ENCODE measurements at regions not wholly inside any gene's neighbourhood (a gene's known extent, or its start where the extent isn't known, plus 50 kb on each side); places are given as distances from the start of the nearest gene placed in this dataset.

DNA sequence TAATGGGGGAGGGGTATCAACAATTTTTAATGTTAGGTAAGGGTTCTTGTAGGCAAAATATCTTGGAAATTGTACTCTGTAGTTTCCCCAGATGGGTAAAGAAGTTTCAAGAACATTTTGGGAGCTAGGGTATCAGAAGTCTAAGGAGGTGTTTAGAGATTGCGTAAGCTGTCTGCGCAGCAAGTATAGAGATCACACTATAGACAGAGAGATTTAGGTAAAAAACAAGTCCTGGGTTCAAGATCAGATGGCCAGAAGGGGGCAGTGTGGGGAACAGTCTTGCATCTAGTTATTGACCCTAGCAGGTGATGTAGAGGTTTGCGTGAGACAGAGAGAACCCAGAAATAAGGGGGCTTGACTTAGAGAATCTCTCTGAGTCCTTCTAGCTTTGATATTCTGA is 80.8 kb downstream of the S1PR1 start:
- DNase-seq (ENCODE audit: low read depth): no peak

DNA sequence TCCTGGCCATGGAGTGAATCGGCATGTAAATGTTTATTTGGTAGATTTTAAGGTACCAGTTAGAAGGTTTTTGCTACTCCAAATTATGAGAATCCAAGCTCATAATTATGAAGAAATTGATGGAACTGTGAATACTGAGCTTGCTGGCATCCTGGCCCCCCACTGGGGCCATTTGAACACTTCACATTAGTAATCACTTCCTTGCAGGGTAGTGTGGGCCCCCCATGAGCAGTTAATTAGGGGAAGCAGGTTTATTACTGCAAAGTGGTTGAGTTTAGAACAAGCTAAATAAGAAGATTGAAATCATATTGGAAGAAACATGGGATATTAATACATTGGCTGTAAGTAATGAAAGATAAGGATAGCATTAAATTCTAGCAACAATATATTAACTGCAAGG is 86.7 kb downstream of the S1PR1 start:
- no peak for DNase-seq (ENCODE audit: low read depth)

GRCh38 chr1:101325144-101325543 is 88.3 kb downstream of the S1PR1 start:
- no peak for DNase-seq (ENCODE audit: low read depth)

- DNase-seq (ENCODE audit: low read depth): no peak
Observed at GRCh38 chr1:101330427-101331130, 93.8 kb downstream of the S1PR1 start.

- DNase-seq (ENCODE audit: low read depth): no peak
Observed at GRCh38 chr1:101331794-101332193, 95.0 kb downstream of the S1PR1 start.

GRCh38 chr1:101332633-101333032 is 95.8 kb downstream of the S1PR1 start:
- DNase-seq (ENCODE audit: low read depth): no peak

DNA sequence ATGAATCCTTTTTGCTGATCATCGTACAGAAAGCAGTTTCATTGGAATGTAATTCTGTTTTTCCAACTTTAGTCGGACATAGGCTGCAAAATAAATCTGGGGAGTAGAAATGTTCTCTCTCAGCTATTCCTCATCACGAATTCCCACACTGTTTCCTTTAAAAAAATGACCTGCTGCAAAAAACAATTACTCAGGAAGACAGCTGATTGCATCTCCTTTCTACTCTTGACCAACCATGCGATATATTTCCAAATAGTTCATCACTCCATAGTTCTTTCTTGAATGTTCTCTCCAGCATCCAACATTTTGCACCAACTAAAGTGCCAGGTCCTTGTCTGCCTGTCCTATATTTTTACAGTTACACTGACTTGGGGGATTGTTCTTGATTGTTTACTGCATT is 96.4 kb downstream of the S1PR1 start:
- no peak for DNase-seq (ENCODE audit: low read depth)

DNA sequence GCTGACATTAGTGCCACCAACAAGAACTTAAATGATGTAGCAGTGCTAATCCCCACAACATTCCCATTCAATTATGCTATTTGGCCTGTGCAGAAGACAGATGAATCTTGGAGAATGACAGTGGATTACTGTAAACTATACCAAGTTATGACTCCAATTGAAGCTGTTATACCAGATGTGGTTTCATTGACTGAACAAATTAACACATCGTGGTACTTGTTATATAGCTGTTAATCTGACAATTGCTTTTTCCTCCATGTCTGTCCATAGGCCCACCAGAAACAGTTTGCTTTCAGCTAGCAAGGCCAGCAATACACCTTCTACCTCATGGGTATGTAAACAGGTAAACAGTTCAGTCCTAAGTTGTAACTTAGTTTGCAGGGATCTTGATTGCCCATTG is 101.1 kb downstream of the S1PR1 start:
- no peak for DNase-seq (ENCODE audit: low read depth)

DNA sequence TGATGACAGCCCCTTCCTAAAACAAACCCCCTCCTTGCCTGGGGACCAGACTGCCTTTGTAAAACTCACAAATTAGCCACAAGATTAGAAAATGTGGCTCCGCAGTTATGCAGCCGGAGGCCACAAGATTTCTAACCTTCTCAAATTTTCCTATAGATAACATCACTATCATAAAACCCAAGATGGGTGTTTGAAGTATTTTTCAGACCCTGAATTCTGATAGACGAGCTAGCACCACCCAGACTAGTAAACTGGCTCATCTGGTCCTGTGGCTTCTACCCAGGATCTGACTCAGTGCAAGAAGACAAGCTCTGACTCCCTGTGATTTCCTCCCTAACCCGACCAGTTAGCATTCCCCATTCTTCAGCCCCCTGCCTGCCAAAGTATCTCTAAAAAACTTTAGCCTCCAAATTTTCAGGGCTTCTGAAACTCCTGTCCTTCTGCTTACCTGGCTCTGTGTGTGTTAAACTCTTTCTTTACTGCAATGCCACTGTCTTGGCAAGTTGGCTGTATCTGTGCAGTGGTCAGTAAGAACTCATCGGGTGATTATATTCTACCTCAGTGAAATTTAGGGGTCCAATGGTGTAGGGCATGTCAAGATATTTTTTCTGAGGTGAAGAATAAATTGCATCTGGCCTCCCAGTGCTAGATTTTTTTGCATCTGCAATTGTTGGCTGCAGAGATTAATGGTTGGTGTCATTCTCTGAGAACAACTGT is 102.1 kb downstream of the S1PR1 start:
- DNase-seq (ENCODE audit: low read depth): no peak

DNA sequence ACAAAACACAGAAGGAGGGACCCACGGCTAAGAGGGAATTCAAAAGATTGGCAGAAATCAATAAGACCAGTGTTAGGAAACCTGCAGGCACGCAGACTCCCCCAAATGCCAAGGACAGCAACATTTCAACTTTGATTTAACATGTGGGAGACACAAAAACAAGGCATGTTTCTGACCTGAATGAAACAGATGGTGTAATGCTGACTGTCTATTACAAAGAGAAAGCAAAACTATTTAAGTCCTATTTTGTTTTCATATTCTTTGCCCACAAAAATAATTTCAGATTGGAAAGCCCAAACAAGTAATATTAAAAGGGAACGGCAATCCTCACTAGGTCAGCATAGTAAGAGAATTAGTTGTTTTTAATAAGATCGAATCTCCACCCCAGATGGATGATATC is 107.9 kb downstream of the S1PR1 start:
- no peak for DNase-seq (ENCODE audit: low read depth)

- no peak for DNase-seq (ENCODE audit: low read depth)
Observed at GRCh38 chr1:101346419-101346818, 109.6 kb downstream of the S1PR1 start.

DNA sequence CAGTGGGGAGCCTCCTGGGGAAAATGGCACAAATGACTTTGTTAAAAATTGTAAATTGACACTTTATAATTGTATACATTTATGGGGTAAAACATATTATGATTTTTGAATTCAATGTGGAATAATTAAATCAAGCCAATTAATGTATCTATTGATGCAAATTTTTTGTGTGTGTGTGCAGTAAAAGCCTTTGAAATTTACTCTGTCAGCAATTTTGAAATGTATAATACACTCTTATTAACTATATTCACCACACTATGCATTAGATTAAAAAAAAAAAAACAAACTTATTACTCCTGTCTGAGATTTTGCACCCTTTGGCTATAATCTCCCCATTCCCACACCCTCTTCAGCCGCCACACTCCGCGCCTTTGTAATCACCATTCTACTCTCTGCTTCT is 119.2 kb downstream of the S1PR1 start:
- no peak for DNase-seq (ENCODE audit: low read depth)

DNA sequence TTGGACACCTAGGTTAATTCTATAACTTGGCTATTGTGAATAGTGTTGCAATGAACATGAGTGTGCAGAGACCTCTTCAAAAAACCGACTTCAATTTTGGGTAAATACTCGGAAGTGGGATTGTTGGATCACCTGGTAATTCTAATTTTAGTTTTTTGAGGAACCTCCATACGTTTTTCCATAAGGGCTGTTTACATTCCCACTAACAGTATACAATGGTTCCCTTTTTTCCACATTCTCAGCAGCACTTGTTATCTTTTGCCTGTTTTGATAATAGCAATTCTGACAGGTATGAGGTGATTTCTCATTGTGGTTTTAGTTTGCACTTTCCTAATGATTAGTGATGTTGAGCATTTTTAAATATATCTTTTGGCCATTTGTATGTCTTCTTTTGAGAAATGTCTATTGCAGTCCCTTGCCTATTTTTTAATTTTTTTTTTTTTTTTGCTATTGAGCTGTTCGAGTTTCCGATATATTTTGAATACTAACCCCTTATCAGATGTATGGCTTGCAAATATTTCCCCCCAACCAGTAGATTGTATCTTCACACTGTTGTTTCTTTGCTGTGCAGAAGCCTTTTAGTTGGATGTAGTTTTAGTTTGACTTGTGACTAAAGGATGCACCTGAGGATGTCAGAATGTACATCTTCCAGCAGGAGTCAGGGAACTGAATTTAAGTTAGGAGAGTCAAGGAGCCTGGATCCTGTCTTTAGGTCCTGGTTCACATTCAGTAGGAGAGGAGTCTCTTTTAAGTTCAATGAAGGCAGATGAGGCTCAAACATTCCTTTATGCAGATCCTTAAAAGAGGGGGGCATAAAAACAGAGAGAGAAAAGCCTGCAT is 120.0 kb downstream of the S1PR1 start:
- DNase-seq (ENCODE audit: low read depth): no peak

GRCh38 chr1:101357444-101357986 is 120.7 kb downstream of the S1PR1 start:
- peak; percentile 71 for DNase-seq (ENCODE audit: low read depth)

- no peak for DNase-seq (ENCODE audit: low read depth)
Observed at GRCh38 chr1:101360506-101360905, 123.7 kb downstream of the S1PR1 start.

- DNase-seq (ENCODE audit: low read depth): no peak
Observed at GRCh38 chr1:101363891-101364318, 127.1 kb downstream of the S1PR1 start.

GRCh38 chr1:101364370-101365120 is 127.7 kb downstream of the S1PR1 start:
- DNase-seq (ENCODE audit: low read depth): no peak

DNA sequence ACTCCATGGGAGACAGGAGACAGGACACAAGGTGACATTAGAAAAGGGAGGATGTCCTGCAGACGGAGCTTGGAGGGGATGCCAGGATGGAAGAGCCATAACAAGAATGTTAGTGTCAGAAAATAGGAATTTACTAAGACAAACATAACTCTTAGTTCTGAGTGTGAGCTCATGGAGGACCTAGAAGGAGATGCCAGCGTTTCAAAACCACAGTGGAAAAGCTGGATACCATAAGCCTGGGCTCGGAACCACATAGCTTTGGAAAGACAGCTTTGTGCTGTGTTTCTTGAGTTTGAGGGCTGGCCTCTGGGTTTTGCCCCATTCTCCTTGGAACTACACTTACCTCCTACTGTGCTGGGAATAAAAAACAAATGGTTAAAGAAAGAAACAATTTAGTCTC is 128.4 kb downstream of the S1PR1 start:
- no peak for DNase-seq (ENCODE audit: low read depth)

- DNase-seq (ENCODE audit: low read depth): no peak
Observed at GRCh38 chr1:101365878-101366277, 129.1 kb downstream of the S1PR1 start.

DNA sequence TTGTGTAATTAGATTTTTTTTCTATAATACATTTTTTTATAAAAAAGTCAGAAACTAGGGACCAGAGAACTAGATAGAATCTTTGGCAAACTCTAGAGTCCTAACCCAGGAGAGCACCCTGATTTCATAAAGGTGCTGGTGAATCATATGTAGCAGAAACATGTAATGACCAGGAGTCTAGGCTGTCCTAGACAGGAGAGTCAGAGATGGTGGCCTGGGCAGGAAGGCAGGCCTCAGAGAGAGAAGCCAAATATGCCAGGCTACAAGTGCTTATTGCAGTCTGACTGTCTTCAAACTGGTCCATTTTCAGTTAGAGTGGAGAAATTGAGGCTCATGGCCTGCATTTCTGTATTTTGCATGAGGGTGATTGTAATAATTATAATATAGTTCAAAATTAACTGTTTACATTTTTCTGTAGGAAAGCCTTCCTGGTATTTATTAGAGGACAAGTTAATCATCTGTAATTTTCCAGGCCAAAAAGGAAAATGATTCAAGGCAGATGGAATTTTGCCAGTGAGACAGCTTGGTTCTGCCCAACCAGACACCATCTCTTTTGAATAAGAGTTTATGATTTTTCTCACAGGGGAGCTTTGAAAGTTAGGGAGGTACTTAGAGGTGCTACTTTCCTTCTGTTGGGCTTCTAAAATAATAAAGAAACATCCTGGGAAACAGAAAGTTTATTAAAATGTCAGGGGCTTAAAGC is 129.8 kb downstream of the S1PR1 start:
- no peak for DNase-seq (ENCODE audit: low read depth)

- DNase-seq (ENCODE audit: low read depth): no peak
Observed at GRCh38 chr1:101367630-101368029, 130.8 kb downstream of the S1PR1 start.
